Spinal cord (tissue), 9 donors: ENCODE measurements at regions not wholly inside any gene's neighbourhood (a gene's known extent, or its start where the extent isn't known, plus 50 kb on each side); places are given as distances from the start of the nearest gene placed in this dataset.

Source experiments
- DNase-seq, 6 donors: peaks; one replicate each; pipeline versions ENCODE4 v3.0.0 to v3.0.0-alpha.2; 2013 to 2015; ENCODE audit warnings: low spot score in 6 of 6, low read depth in 4 of 6
- H3K27ac ChIP-seq: one replicate; pipeline ENCODE4 v1.5.1; 2013; ENCODE audit warnings: low read depth, low read length, control low read depth
- H3K27me3 ChIP-seq: one replicate; pipeline ENCODE4 v1.6.1; 2013; ENCODE audit warnings: low read length; ENCODE audit not compliant: control insufficient read depth, insufficient read depth
- H3K36me3 ChIP-seq: one replicate; pipeline ENCODE4 v1.6.1; 2013; ENCODE audit warnings: low read length; ENCODE audit not compliant: control insufficient read depth, insufficient read depth
- H3K4me1 ChIP-seq: one replicate; pipeline ENCODE4 v1.6.1; 2013; ENCODE audit warnings: low read length; ENCODE audit not compliant: control insufficient read depth, insufficient read depth
- H3K4me3 ChIP-seq: one replicate; pipeline ENCODE4 v1.5.1; 2013; ENCODE audit warnings: low read depth, low read length, control low read depth
- H3K9me3 ChIP-seq: one replicate; pipeline ENCODE4 v1.6.1; 2013; ENCODE audit warnings: low read length; ENCODE audit not compliant: control insufficient read depth, insufficient read depth
- WGBS: methylation state at CpG from one replicate; pipeline ENCODE4 v1.1.5; 2013; ENCODE audit warnings: missing lambda C conversion rate; ENCODE audit not compliant: insufficient coverage; 5-methylcytosine and 5-hydroxymethylcytosine counted together
- donor health status: healthy.

GRCh38 chr7:42432644-42433043, 195.6 kb upstream of the GLI3 start:
- Histone ChIP-seq H3K9me3 (no peaks in the 10 kb centered on the region), H3K36me3 (no peaks in the 10 kb centered on the region), H3K4me1 (no peaks in the 10 kb centered on the region), H3K4me3 (no peak overlapping the region), H3K27me3 (no peaks in the 10 kb centered on the region), H3K27ac (no peak overlapping the region)
- DNase-seq, result no peak
- WGBS, result 29% methylated on average over 1 of the region's 1 CpG

GRCh38 chr7:42431873-42432272, 194.9 kb upstream of the GLI3 start:
- no peaks in the 10 kb centered on the region for H3K4me1 ChIP-seq

GRCh38 chr7:42429339-42429738, 192.3 kb upstream of the GLI3 start:
- H3K4me1 ChIP-seq, result no peaks in the 10 kb centered on the region
- H3K27ac ChIP-seq, result no peak overlapping the region
- DNase-seq, result no peak
- no peaks in the 10 kb centered on the region for H3K27me3 ChIP-seq
- H3K36me3 ChIP-seq, result no peaks in the 10 kb centered on the region
- WGBS, result 60% methylated on average over 1 of the region's 4 CpGs
- no peaks in the 10 kb centered on the region for H3K9me3 ChIP-seq
- H3K4me3 ChIP-seq, result no peak overlapping the region

More at GRCh38 chr7:42431873-42432272, 194.9 kb upstream of the GLI3 start:
- Histone ChIP-seq H3K36me3 (no peaks in the 10 kb centered on the region), H3K4me3 (no peak overlapping the region), H3K27me3 (no peaks in the 10 kb centered on the region), H3K27ac (no peak overlapping the region), H3K9me3 (no peaks in the 10 kb centered on the region)
- no peak for DNase-seq
- 76% methylated on average over 2 of the region's 2 CpGs for WGBS

GRCh38 chr7:42426163-42426562, 189.2 kb upstream of the GLI3 start:
- no peak for DNase-seq
- Histone ChIP-seq H3K4me3 (no peak overlapping the region), H3K27me3 (no peaks in the 10 kb centered on the region), H3K27ac (no peak overlapping the region), H3K9me3 (no peaks in the 10 kb centered on the region), H3K4me1 (no peaks in the 10 kb centered on the region), H3K36me3 (no peaks in the 10 kb centered on the region)
- no CpG with 5 or more reads among the region's 4 CpGs for WGBS

- Histone ChIP-seq H3K27ac (no peak overlapping the region), H3K9me3 (no peaks in the 10 kb centered on the region), H3K4me1 (no peaks in the 10 kb centered on the region), H3K36me3 (no peaks in the 10 kb centered on the region), H3K27me3 (no peaks in the 10 kb centered on the region), H3K4me3 (no peak overlapping the region)
- no CpG with 5 or more reads among the region's 4 CpGs for WGBS
- peak in 1 of 6 donors; percentile 25 for DNase-seq
These were observed 178.0 kb upstream of the GLI3 start for GRCh38 chr7:42414941-42415505.

GRCh38 chr7:42414028-42414427, 177.0 kb upstream of the GLI3 start:
- no peak overlapping the region for H3K27ac ChIP-seq
- H3K4me3 ChIP-seq, result no peak overlapping the region
- DNase-seq, result no peak
- H3K36me3 ChIP-seq, result no peaks in the 10 kb centered on the region
- no peaks in the 10 kb centered on the region for H3K9me3 ChIP-seq
- no peaks in the 10 kb centered on the region for H3K4me1 ChIP-seq
- no peaks in the 10 kb centered on the region for H3K27me3 ChIP-seq

GRCh38 chr7:42409296-42409695, 172.3 kb upstream of the GLI3 start:
- 85% methylated on average over 3 of the region's 8 CpGs for WGBS
- Histone ChIP-seq H3K4me3 (no peak overlapping the region), H3K27me3 (no peaks in the 10 kb centered on the region), H3K9me3 (no peaks in the 10 kb centered on the region), H3K4me1 (no peaks in the 10 kb centered on the region), H3K36me3 (no peaks in the 10 kb centered on the region), H3K27ac (no peak overlapping the region)
- DNase-seq, result no peak

- Histone ChIP-seq H3K36me3 (no peaks in the 10 kb centered on the region), H3K4me3 (no peak overlapping the region), H3K4me1 (no peaks in the 10 kb centered on the region), H3K27ac (no peak overlapping the region), H3K27me3 (no peaks in the 10 kb centered on the region), H3K9me3 (no peaks in the 10 kb centered on the region)
- 80% methylated on average over 4 of the region's 4 CpGs for whole genome bisulfite sequencing
- DNase-seq, result no peak
These were observed 170.8 kb upstream of the GLI3 start for GRCh38 chr7:42407833-42408232.

- no peak overlapping the region for H3K4me3 ChIP-seq
- no peak overlapping the region for H3K27ac ChIP-seq
- no peak for DNase-seq
- no peaks in the 10 kb centered on the region for H3K36me3 ChIP-seq
- no peaks in the 10 kb centered on the region for H3K27me3 ChIP-seq
- no peaks in the 10 kb centered on the region for H3K9me3 ChIP-seq
- WGBS, result 86% methylated on average over 8 of the region's 15 CpGs
- H3K4me1 ChIP-seq, result no peaks in the 10 kb centered on the region
These were observed 170.2 kb upstream of the GLI3 start for GRCh38 chr7:42407021-42407710.

- no peak for DNase-seq
- 96% methylated on average over 11 of the region's 16 CpGs for WGBS
- Histone ChIP-seq H3K4me1 (no peaks in the 10 kb centered on the region), H3K36me3 (no peaks in the 10 kb centered on the region), H3K27me3 (no peaks in the 10 kb centered on the region), H3K9me3 (no peaks in the 10 kb centered on the region), H3K27ac (no peak overlapping the region), H3K4me3 (no peak overlapping the region)
These were observed 169.3 kb upstream of the GLI3 start for GRCh38 chr7:42406358-42406757.
